Mammary epithelial cell (primary cell): ENCODE measurements at regions not wholly inside any gene's neighbourhood (a gene's known extent, or its start where the extent isn't known, plus 50 kb on each side); places are given as distances from the start of the nearest gene placed in this dataset.

Experiments
- CTCF ChIP-seq, 2 donors: IDR thresholded peaks in 1 of 2; conservative IDR thresholded peaks in 1 of 2; 2 replicates each; pipeline ENCODE4 v1.5.1; 2011 to 2012; ENCODE audit warnings: inconsistent platforms in 2 of 2, low read length in 2 of 2, mild to moderate bottlenecking in 2 of 2, control low read depth in 1 of 2, low read depth in 1 of 2; ENCODE audit not compliant: insufficient read depth in 1 of 2; ENCODE audit errors: extremely low read depth in 1 of 2
- EZH2 ChIP-seq: IDR thresholded peaks from 2 replicates; pipeline ENCODE4 v1.6.1; 2012; ENCODE audit warnings: low read length, inconsistent platforms, borderline replicate concordance

DNA sequence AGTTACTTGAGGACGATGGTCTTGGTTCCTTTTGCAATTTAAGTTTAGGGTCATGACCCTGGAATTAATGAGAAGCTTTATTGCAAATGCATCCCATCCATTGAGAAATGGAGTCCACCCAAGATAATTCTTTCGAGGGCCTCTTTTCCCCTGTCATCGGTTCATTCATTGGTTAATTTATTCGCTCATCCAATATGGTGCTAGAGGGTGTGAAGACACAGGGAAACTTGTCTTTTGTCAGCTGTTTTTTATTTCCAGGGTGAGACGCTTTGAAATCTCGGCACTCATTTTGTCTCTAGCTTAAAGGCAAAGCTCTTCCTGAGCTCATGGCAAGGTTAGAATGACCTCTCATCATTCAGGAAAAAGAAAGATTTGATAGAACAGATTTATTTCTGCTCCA, 464.2 kb upstream of the EEF2KMT start:
- TF ChIP-seq EZH2 (no peak), CTCF (conservative IDR thresholded peaks at IDR 0.05 in 1 of 2, IDR thresholded peaks at IDR 0.05 in 1 of 2; ENCODE audit: extremely low read depth in 1 of 2, insufficient read depth in 1 of 2, low read depth in 1 of 2, low read length in 2 of 2) (no peak)
